ENCODE measurements at regions not wholly inside any gene's neighbourhood (a gene's known extent, or its start where the extent isn't known, plus 50 kb on each side); places are given as distances from the start of the nearest gene placed in this dataset.

- no peak for TF ChIP-seq CTCF (IDR thresholded peaks at IDR 0.05; ENCODE audit: poor library complexity)
- TF ChIP-seq EZH2 (IDR thresholded peaks at IDR 0.05; ENCODE audit: borderline replicate concordance) = no peak
Observed at GRCh38 chr15:96514607-96515285, 184.2 kb downstream of the NR2F2 start.
